ENCODE measurements at regions not wholly inside any gene's neighbourhood (a gene's known extent, or its start where the extent isn't known, plus 50 kb on each side); places are given as distances from the start of the nearest gene placed in this dataset.
"Not testable (repeated sequence)": the region's sequence is repeated elsewhere in the genome, so short reads cannot be mapped to it uniquely, and the experiment has no call there.

- TF ChIP-seq POLR2A (IDR thresholded peaks at IDR 0.05; ENCODE audit: low read depth, low read length), result no peak
- FAIRE-seq, result peak; percentile 88
- DNase-seq (ENCODE audit: insufficient read length, low spot score), result no peak
Observed at GRCh38 chr14:49962621-49963020, 69.7 kb downstream of the ARF6 start.

- FAIRE-seq; DNase-seq (ENCODE audit: insufficient read length, low spot score): not testable (repeated sequence)
Observed at GRCh38 chr14:49965068-49965651, 72.3 kb downstream of the ARF6 start.

GRCh38 chr14:49966304-49966809 lies 73.5 kb downstream of the ARF6 start:
- no peak for TF ChIP-seq POLR2A (IDR thresholded peaks at IDR 0.05; ENCODE audit: low read depth, low read length)
- DNase-seq (ENCODE audit: insufficient read length, low spot score), result no peak
- FAIRE-seq, result no peak

- FAIRE-seq, result no peak
Observed at GRCh38 chr14:49966971-49967630, 74.2 kb downstream of the ARF6 start.

GRCh38 chr14:49969961-49970360 lies 77.1 kb downstream of the ARF6 start:
- no peak for DNase-seq (ENCODE audit: insufficient read length, low spot score)
- TF ChIP-seq POLR2A (IDR thresholded peaks at IDR 0.05; ENCODE audit: low read depth, low read length), result no peak
- no peak for FAIRE-seq

More at GRCh38 chr14:49966971-49967630, 74.2 kb downstream of the ARF6 start:
- TF ChIP-seq POLR2A (IDR thresholded peaks at IDR 0.05; ENCODE audit: low read depth, low read length), result no peak
- DNase-seq (ENCODE audit: insufficient read length, low spot score), result no peak

- DNase-seq (ENCODE audit: insufficient read length, low spot score) (no peak), FAIRE-seq (peak; percentile 30)
- TF ChIP-seq POLR2A (IDR thresholded peaks at IDR 0.05; ENCODE audit: low read depth, low read length), result no peak
Observed at GRCh38 chr14:49970474-49971147, 77.7 kb downstream of the ARF6 start.

GRCh38 chr14:49971156-49972130 lies 78.6 kb downstream of the ARF6 start:
- no peak for DNase-seq (ENCODE audit: insufficient read length, low spot score)
- FAIRE-seq, result no peak
- TF ChIP-seq POLR2A (IDR thresholded peaks at IDR 0.05; ENCODE audit: low read depth, low read length), result no peak

GRCh38 chr14:49972131-49972671 lies 79.3 kb downstream of the ARF6 start:
- no peak for TF ChIP-seq POLR2A (IDR thresholded peaks at IDR 0.05; ENCODE audit: low read depth, low read length)
- FAIRE-seq (peak; percentile 84), DNase-seq (ENCODE audit: insufficient read length, low spot score) (no peak)

- TF ChIP-seq POLR2A (IDR thresholded peaks at IDR 0.05; ENCODE audit: low read depth, low read length), result no peak
- FAIRE-seq (peak; percentile 91), DNase-seq (ENCODE audit: insufficient read length, low spot score) (no peak)
Observed at GRCh38 chr14:49972823-49973222, 79.9 kb downstream of the ARF6 start.

- no peak for TF ChIP-seq POLR2A (IDR thresholded peaks at IDR 0.05; ENCODE audit: low read depth, low read length)
- DNase-seq (ENCODE audit: insufficient read length, low spot score) (no peak), FAIRE-seq (peak; percentile 73)
Observed at GRCh38 chr14:49975276-49975675, 82.4 kb downstream of the ARF6 start.

- no peak for TF ChIP-seq POLR2A (IDR thresholded peaks at IDR 0.05; ENCODE audit: low read depth, low read length)
- FAIRE-seq, result no peak
- DNase-seq (ENCODE audit: insufficient read length, low spot score), result no peak
Observed at GRCh38 chr14:49975799-49976198, 82.9 kb downstream of the ARF6 start.

GRCh38 chr14:49977126-49977841 lies 84.4 kb downstream of the ARF6 start:
- DNase-seq (ENCODE audit: insufficient read length, low spot score) (no peak), FAIRE-seq (no peak)
- no peak for TF ChIP-seq POLR2A (IDR thresholded peaks at IDR 0.05; ENCODE audit: low read depth, low read length)

GRCh38 chr14:49980027-49980426 lies 87.1 kb downstream of the ARF6 start:
- no peak for TF ChIP-seq POLR2A (IDR thresholded peaks at IDR 0.05; ENCODE audit: low read depth, low read length)
- no peak for FAIRE-seq
- no peak for DNase-seq (ENCODE audit: insufficient read length, low spot score)
